CD4-positive, alpha-beta T cell treated with Interleukin-15 for 1 hour (primary cell): ENCODE measurements at regions not wholly inside any gene's neighbourhood (a gene's known extent, or its start where the extent isn't known, plus 50 kb on each side); places are given as distances from the start of the nearest gene placed in this dataset.
"Not testable (repeated sequence)": the region's sequence is repeated elsewhere in the genome, so short reads cannot be mapped to it uniquely, and the experiment has no call there.

Experiments used
- DNase-seq: peaks from one replicate; pipeline ENCODE4 v3.0.0-alpha.2; 2020

DNA sequence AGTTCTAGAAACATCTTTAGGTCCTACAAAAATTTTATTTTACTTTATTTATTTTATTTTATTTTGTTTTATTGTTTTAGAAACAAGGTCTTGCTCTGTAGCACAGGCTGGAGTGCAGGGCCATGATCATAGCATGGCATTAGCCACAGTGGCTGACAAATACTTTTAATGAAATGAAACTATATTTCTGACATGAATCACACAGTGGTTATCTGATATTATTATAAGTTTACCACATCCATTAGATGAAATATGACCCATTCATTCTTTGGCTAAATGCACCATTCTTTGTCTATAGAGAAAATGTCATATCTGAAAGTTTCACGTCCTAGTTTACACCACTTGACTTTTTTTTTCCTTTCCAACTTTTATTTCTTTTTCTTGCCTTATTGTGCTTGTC is 613.4 kb upstream of the ADAMTS5 start:
- no peak for DNase-seq

DNA sequence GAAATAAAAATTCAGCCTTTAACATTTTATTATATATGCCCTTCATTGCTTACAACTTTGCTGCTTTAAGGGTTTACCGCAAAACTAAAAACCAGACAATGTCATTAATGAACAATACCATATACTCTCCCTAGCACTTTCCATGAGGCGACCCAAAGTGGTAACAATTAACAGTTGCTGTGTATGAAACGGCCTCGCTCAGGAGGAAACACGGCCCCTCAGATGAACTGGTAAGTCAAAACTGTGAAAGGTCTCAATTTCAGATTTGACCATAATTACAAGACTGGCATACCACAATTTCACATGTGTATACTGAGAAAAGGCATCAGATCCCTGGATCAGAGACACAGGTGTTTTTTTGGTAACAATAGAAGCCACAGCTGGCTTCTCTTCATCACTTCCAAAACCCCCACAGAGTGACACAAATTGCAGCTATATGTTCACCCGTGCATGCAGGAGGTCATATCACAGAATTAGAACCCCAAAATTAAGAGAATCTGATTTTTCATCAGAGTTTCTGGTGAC is 611.9 kb upstream of the ADAMTS5 start:
- no peak for DNase-seq

DNA sequence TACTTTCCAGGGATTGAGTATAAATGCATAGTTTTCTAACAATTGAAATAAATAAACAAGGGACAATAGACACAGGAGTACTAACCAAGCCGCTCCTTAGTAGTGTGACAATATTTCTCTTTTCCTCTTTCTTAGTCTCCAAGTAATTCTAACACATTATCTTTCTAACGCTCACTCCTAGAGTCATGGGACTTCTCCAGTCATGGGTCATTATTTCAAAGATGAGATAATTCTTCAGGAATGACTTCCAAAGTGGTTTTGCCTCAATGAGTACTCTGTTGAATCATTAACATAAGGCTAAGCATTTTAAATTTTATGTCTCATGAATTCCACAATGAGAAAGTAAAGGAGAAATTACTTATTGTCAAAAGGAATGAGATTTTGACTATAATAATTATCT is 605.8 kb upstream of the ADAMTS5 start:
- DNase-seq, result no peak

DNA sequence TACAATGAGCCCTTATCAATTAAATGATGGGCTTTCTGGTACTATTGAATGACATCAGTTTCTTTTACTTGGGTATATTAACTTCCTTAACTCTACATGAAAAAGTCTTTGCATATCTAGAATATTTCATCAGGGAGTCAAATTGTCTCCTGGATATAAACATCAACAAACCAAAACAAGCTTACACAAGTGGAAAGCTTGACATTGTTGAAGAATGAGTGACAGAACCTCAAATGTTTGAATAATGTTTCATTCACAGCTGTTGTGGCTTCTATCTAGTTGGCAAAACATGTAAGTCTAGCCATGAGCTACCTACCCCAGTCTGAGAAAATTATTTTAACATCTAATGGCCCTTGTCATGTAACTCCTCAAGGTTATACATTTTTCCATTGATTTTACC is 604.8 kb upstream of the ADAMTS5 start:
- DNase-seq, result no peak

DNA sequence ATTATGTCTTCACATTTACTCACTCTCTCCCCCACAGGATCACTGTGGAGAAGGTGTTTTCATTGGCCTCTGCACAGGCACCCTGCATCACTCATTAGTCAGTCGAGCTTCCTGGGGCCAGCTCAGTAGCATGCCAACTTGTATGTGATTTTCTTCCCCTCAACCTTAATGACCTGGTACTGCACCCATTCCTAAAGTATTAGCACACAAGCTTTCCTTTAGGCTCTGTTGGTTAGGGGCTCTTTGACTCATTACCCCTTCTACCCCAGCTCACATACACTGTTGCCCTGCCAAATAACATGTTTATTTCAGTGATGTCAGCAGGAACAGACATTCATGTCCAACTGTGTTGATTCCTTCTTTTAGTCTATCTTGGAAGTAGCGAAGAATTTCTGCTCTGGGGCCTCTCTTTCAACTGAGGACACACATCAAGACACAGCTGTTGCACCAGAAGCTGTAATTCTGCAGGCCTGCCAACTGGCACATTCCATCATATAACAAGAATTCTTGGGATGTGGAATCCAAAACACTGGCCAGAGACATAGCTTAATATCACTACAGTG is 603.5 kb upstream of the ADAMTS5 start:
- DNase-seq, result no peak

DNA sequence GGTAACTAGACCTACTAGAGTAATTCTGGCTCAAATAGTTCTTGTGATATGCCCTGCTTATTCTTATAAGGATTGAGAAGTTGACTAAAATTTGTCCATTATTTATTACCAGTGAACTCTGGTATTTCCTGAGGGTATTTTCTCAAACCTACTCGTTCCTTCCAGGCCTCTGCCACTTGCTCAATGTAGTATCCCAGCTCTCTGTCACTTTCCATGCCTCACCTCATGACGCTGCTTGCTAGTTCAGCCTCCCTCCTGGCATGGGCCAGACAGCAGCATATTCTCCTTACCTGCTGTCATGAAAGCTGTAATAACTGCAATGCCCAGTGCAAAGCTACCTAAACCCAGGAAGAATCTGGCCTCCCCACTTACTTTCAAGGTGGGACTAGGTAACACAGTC is 602.9 kb upstream of the ADAMTS5 start:
- DNase-seq, result no peak

DNA sequence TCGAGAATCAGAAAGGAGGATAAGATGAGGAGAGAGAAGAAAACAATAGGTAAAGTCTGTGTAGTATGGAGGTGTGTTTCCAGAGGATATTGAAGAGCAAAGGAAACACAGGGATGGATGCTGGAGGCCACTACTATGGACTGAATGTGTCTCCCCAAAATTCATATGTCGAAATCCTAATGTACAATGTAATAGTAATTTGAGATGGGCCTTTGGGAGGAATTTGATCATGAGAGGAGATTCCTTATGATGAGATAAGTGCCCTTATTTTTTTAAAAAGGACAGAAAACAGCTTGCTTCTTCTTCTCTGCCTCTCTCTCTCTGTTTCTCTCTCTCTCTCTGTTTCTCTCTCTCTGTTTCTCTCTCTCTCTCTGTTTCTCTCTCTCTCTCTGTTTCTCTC is 602.2 kb upstream of the ADAMTS5 start:
- DNase-seq, result no peak

DNA sequence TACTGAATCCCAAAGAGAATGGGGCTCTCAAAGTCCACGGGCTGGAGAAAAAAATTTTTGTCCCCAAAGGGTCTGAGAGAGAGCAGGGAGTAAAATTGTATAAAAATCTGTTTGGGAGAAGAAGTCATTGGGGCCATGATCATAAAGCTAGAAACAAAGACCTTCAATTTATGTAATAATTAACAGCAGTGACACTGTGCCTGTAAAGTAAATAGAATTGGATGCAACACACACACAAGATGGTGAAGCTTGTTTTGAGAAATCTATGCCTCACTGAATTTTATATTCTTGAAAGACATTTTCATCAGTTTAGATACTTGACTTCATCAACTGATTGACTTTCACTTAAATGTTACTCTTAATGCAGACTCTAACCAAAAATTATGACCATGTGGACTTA is 600.5 kb upstream of the ADAMTS5 start:
- DNase-seq, result no peak

DNA sequence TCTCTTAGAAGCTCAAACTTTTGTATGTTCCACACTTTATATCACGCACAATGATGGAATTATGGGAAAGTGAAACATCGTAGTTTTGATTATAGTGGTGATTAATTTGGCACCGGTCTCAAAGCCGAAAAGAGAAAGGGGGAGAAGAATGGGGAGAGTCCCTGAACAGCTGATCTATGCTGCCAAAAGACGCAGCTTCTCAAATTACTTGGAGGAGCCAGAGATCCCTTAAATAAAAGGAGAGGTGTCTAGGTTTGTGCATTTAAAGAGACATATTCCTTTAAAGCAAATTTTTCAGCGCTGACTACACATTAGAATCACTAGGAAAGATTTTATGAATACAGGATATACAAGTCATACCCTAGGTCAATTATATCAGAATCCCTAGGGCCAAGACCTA is 599.6 kb upstream of the ADAMTS5 start:
- no peak for DNase-seq

DNA sequence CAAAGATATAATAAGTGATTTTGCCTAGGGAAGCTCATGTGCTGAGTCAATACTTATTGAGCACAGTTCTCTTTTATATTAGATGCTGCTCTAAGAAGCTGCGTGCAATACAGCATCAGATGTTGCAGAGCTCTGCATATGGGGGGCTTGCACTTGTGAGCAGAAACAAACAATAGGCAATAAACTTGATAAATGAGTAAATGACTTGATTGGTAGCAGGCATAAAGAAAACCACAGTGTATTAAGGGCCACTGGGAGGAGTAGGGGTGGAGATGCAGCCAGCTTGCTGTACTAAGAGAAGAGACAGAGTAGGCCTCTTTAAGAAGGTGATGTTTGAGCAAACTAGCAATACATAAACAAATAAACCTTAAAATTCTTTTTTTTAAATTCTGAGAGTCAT is 598.5 kb upstream of the ADAMTS5 start:
- DNase-seq, result no peak

DNA sequence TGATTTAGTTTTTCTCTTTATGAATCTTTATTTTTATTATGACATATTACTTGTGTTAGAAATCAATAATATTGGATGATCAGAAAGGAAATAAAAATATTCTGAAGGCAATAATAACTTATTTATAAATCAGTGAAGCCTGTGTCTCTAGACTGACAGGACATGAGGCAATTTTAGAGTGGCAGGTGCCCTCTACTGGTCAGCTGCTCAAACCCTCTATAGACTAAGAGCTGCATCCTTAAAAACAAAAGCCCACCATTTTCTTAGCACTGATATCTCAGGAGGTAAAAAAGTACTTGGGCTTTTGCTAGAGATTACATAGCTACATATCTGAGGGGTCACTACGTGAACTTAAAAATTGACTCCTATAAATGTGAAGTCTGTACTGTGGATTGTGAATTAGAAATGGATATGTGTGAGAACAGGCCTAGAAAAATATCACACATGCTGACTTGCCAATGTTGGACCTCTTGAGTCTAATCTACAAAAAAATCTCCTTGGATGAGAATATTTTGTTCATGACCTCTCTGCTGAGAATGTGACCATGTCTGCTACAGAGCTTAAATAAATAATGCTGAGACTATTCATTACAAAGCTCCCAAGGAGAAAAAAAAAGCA is 597.9 kb upstream of the ADAMTS5 start:
- DNase-seq, result no peak

DNA sequence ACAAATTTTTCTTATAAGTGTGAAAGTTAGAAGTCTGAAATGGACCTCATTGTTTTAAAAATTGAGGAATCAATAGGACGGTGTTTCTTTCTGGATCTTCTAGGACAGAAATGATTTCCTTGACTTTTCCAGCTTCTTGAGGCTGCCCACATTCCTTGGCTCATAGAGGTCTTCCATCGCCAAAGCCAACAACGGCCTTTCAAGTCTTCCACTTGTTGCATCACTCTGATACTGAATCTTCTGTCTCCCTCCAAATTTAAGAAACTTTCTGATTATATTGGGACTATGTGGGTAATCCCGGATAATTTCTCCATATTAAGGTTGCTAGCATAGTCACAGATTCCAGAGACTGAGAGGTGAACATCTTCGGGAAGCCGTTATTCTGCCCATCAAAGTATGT is 595.4 kb upstream of the ADAMTS5 start:
- no peak for DNase-seq

DNA sequence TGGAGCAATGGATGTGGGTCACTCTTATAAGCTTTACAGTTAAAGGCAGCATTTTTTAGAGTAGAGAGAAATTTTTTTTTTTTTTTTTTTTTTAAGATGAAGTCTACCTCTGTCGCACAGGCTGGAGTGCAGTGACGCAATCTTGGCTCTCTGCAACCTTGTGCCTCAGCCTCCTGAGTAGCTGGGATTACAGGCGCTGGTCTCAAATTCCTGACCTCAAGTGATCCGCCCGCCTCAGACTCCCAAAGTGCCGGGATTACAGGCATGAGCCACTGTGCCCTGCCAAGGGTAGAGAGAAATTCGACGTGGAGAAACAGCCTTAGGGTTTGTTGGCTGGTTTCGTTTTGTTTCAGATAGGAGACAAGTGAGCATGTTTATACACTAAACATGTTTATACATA is 594.2 kb upstream of the ADAMTS5 start:
- no peak for DNase-seq

DNA sequence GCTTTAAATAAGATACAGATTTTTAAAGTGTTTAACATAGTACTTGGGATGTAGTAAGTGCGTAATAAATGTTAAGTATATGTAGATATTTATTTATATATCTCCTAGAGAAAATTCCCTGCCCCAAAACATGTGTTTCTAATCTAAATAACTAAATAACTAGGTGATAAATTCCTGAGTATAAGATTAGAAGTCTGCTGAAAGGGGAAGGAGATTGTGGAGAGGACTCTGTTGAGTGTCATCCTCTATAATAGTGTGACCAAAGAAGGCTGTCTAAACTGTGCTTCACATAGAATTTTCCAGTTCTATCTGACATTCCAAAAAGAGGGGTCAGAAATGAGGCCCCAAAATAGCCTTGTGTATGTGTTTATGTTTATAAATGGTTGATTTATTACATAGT is 590.5 kb upstream of the ADAMTS5 start:
- DNase-seq, result no peak

DNA sequence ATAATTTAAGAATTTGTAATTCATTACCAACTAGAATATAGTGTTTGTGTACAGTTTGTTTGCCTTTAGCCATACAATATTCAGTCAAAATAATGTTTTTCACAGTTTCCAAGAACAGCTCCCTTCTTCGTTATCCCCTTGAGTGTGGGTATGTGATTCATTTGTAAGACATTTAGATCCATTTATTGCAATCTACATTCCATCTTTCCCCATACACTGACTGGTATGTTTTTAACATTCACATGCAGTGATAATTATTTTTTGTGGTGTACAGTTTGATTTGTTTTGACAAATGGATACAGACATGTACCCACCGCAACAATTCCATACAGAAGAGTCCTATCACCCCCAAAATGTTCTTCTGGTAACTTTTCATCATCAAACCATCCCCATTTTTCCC is 589.1 kb upstream of the ADAMTS5 start:
- DNase-seq, result no peak

DNA sequence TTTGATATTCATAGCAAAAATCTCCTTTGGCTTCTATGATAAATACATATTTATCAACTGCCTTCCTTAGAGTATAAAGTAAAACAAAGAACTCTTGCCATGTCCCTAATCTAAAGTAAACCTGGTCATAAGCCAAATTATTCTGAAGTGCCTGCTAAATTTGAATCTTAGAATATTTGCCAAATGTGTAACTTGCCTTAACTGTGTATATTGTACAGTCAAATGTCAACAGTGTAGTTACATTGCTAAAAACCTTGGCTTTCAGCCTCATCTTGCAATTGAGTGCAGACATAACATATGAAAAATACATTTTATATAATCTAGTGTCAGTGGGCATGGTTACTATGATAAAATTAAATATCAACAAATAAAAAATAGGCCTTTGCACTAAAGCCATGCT is 583.4 kb upstream of the ADAMTS5 start:
- no peak for DNase-seq

DNA sequence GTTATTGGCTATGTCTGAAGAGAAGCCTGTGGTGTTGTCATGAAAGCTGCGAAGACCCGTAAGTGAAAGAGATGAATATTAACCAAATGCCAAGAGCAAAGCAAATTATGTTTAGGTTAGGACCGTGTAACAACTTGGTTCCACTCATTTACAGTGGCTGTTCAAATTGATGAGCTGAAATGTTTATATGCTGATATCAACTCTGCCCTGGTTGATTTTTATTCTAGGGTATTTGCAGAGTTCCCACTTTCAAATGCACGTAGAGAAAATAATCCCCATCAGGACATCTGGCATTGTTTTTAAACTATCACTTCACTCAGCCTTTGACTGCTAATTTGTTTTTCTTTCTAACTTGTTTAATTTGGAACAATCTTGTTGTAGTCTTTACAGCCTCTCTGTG is 581.6 kb upstream of the ADAMTS5 start:
- no peak for DNase-seq

DNA sequence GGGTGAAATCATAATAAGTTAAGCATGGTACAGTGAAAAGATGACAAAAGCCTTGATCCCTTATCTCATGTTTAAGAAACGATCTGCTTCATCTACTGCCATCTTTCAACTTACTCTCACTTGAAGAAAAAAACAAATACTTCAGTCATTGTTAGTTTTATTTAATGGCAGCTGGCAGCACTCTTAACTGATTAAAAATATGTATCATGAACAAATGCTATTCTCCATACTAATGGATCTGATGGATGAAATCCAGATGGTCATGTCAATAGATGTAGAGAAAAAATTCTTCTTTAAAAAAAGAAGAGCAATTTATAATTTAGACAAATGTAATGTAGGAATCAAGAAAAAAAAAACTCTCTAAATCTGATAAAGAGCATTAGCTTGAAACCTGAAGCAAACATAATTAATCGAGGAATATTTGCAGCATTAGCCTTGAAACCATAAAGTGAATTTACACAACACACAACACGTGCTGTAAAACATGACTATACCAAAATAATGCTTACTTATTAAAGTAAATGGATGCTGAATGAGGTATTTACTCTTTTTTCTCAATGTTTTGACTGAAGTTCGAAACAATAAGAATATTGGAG is 579.0 kb upstream of the ADAMTS5 start:
- DNase-seq, result no peak

DNA sequence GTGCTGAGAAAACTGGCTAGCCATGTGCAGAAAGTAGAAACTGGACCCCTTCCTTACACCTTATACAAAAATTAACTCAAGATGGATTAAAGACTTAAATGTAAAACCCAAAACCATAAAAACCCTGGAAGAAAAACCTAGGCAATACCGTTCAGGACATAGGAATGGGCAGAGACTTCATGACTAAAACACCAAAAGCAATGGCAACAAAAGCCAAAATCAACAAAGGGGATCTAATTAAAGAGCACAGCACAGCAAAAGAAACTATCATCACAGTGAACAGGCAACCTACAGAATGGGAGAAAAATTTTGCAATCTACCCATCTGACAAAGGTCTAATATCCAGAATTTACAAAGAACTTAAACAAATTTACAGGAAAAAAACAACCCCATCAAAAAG is 575.2 kb upstream of the ADAMTS5 start:
- DNase-seq, result not testable (repeated sequence)

DNA sequence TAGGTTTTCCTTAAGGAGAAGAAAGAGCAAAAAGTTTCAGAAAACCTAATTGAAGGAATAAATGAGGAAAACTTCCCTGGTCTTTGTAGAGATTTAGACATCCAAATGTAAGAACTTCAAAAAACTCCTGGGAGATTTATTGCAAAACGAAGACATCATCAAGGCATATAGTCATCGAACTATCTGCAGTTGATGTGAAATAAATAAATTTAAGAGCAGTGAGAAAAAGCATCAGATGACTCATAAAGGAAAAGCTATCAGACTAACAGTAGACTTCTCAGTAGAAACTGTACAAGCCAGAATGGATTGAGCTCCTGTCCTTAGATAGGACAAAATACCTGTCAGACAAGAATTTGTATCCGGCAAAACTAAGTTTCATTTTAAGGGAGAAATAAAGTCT is 569.4 kb upstream of the ADAMTS5 start:
- no peak for DNase-seq

DNA sequence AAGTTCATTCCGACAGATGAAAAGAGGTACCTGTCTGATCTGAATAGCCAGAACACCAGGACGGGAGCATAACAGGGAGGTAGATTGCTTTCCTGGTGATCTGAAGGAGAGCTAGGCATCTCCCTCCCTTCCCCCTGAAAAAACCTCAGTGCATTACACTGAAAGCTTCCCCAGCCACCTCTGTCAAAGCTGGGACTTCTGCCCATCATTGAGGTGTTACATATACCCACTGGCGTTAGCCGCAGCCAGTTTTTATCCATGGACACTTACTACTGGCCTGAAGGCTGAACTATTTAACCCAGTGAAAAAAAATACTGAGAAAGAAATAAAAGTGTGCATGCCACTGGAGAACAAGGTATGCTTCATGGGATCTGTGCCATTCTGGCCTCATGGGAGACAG is 568.3 kb upstream of the ADAMTS5 start:
- DNase-seq, result no peak

DNA sequence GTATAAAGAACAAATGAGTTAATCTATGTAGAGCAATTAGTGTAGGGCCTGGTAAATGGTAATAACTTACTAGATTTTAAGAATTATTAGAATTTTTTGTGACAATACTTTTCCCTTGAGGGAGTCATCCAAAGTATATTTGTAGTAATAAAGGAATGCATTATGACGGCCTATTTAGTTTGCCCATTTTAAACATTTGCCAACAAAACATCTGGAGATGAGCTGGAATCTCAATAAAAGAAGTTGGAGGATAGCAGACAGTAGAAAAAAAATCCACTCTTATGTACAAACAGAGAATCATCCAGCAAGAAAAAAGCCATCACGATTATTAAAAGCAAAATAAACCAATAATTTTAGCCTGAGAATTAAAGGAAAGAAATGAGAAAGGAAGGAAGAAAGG is 567.3 kb upstream of the ADAMTS5 start:
- no peak for DNase-seq

DNA sequence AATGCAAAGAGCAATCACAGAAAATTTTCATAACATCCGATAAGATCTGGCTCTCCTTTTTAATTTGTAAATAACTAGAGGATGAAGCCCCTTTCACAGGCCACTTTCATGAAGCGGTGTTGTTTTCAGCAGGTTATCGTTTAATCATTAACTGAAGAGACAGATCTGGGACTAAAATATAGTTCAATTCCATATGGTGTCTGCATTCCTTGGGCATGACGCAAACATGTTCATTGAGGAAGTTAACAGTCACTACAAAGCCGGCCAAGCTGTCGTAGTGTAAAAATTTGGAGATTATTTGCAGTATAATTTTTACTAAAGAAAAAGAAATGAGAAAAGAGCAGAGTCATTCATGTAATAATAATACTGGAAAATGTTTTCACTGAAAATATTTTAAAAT is 565.2 kb upstream of the ADAMTS5 start:
- no peak for DNase-seq

DNA sequence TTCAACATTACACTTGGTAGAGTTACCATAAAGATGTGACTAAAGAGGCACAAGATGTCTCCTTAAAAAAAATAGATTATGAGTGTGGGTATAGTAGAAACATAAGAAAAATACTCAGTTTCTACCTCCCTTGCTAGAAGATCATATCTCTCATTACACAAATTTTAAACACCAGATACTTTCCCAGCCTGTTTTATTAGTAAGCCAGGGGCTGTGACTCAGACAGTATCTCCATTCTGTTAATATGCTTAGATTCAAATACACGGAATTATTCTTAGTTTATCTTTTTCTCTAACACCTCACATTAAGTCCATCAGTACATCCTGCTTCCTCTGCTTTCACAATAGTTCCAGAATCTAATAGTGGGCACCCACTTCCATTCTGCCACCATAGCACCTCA is 561.8 kb upstream of the ADAMTS5 start:
- DNase-seq, result no peak

DNA sequence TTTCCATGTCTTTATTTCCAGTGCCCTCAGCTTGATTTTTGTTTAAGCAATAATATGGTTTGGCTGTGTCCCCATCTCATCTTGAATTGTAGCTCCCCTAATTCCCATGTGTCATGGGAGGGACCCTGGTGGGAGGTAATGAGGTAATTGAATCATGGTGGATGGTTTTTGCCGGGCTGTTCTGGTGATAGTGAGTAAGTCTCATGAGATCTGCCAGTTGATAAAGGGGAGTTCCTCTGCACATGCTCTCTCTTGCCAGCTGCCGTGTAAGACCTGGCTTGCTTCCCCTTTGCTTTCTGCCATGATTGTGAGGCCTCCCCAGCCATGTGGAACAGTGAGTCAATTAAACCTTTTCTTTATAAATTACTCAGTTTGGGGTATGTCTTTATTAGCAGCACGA is 559.6 kb upstream of the ADAMTS5 start:
- DNase-seq, result no peak
